Chondrocyte (in vitro differentiated cells): ENCODE measurements at regions not wholly inside any gene's neighbourhood (a gene's known extent, or its start where the extent isn't known, plus 50 kb on each side); places are given as distances from the start of the nearest gene placed in this dataset.

Source experiments
- DNase-seq: peaks from one replicate; pipeline ENCODE4 v3.0.0; 2021; ENCODE audit warnings: mixed read lengths, low spot score
- H3K27ac Mint-ChIP-seq: one replicate; pipeline ENCODE4 v1.8.0; 2021; ENCODE audit warnings: mild to moderate bottlenecking, moderate library complexity, mixed read lengths; ENCODE audit not compliant: unreplicated experiment
- H3K27me3 Mint-ChIP-seq: 2 replicates; pipeline ENCODE4 v1.8.0; 2021; ENCODE audit warnings: low read depth, mixed read lengths
- H3K36me3 Mint-ChIP-seq: 2 replicates; pipeline ENCODE4 v1.8.0; 2021; ENCODE audit warnings: low read depth, mixed read lengths
- H3K4me1 Mint-ChIP-seq: 2 replicates; pipeline ENCODE4 v1.8.0; 2021; ENCODE audit warnings: low read depth, mild to moderate bottlenecking, mixed read lengths
- H3K4me3 Mint-ChIP-seq: one replicate; pipeline ENCODE4 v1.8.0; 2021; ENCODE audit warnings: mild to moderate bottlenecking, moderate library complexity, mixed read lengths; ENCODE audit not compliant: unreplicated experiment
- H3K9me3 Mint-ChIP-seq: 2 replicates; pipeline ENCODE4 v1.8.0; 2021; ENCODE audit warnings: low read depth, mixed read lengths
- CTCF ChIP-seq: fragments of 200-600 bp; sonication (generic); IDR thresholded peaks from 2 replicates; pipeline ENCODE4 v1.5.0; 2021; ENCODE audit warnings: antibody characterized with exemption, mild to moderate bottlenecking, moderate library complexity

GRCh38 chr6:148657048-148657447, 89.8 kb upstream of the UST start:
- DNase-seq, result no peak
- no peak overlapping the region for H3K4me3 Mint-ChIP-seq
- H3K27ac Mint-ChIP-seq, result no peak overlapping the region
- peaks cover 23% of the 10 kb centered on the region for H3K9me3 Mint-ChIP-seq
- H3K4me1 Mint-ChIP-seq, result peaks cover 4% of the 10 kb centered on the region
- no peak for TF ChIP-seq CTCF
- no peaks in the 10 kb centered on the region for H3K27me3 Mint-ChIP-seq
- peaks cover 10% of the 10 kb centered on the region for H3K36me3 Mint-ChIP-seq

- H3K4me1 Mint-ChIP-seq, result no peaks in the 10 kb centered on the region
- H3K36me3 Mint-ChIP-seq, result peaks cover 14% of the 10 kb centered on the region
- TF ChIP-seq CTCF, result no peak
- no peak overlapping the region for H3K4me3 Mint-ChIP-seq
- H3K9me3 Mint-ChIP-seq, result peaks cover 15% of the 10 kb centered on the region
- H3K27me3 Mint-ChIP-seq, result peaks cover 5% of the 10 kb centered on the region
- DNase-seq, result no peak
- H3K27ac Mint-ChIP-seq, result no peak overlapping the region
Observed at GRCh38 chr6:148658681-148659430, 88.0 kb upstream of the UST start.

- H3K4me3 Mint-ChIP-seq, result no peak overlapping the region
- peaks cover 5% of the 10 kb centered on the region for H3K27me3 Mint-ChIP-seq
- peaks cover 32% of the 10 kb centered on the region for H3K36me3 Mint-ChIP-seq
- peaks cover 54% of the 10 kb centered on the region for H3K9me3 Mint-ChIP-seq
- H3K4me1 Mint-ChIP-seq, result no peaks in the 10 kb centered on the region
- TF ChIP-seq CTCF, result no peak
- H3K27ac Mint-ChIP-seq, result no peak overlapping the region
- no peak for DNase-seq
Observed at GRCh38 chr6:148667395-148667794, 79.4 kb upstream of the UST start.

GRCh38 chr6:148671085-148671484, 75.7 kb upstream of the UST start:
- Mint-ChIP-seq H3K9me3 (peaks cover 58% of the 10 kb centered on the region), H3K27me3 (no peaks in the 10 kb centered on the region), H3K4me1 (no peaks in the 10 kb centered on the region), H3K4me3 (no peak overlapping the region), H3K27ac (no peak overlapping the region), H3K36me3 (peaks cover 28% of the 10 kb centered on the region)
- no peak for DNase-seq
- no peak for TF ChIP-seq CTCF

- H3K27ac Mint-ChIP-seq, result no peak overlapping the region
- H3K27me3 Mint-ChIP-seq, result no peaks in the 10 kb centered on the region
- H3K9me3 Mint-ChIP-seq, result peaks cover 50% of the 10 kb centered on the region
- no peak for DNase-seq
- no peaks in the 10 kb centered on the region for H3K4me1 Mint-ChIP-seq
- no peak for TF ChIP-seq CTCF
- no peak overlapping the region for H3K4me3 Mint-ChIP-seq
- peaks cover 20% of the 10 kb centered on the region for H3K36me3 Mint-ChIP-seq
Observed at GRCh38 chr6:148671952-148672351, 74.9 kb upstream of the UST start.
